Left ventricle myocardium inferior (tissue), 1 donor: ENCODE measurements at regions not wholly inside any gene's neighbourhood (a gene's known extent, or its start where the extent isn't known, plus 50 kb on each side); places are given as distances from the start of the nearest gene placed in this dataset.

Source experiments
- DNase-seq: peaks from one replicate; pipeline ENCODE4 v3.0.0-alpha.2; 2020
- H3K27ac ChIP-seq: fragments of 200-600 bp; replicated peaks from 2 replicates; pipeline ENCODE4 v1.8.0; 2021
- H3K27me3 ChIP-seq: fragments of 200-600 bp; 2 replicates; pipeline ENCODE4 v1.8.0; 2021; ENCODE audit warnings: low read depth
- H3K36me3 ChIP-seq: fragments of 200-600 bp; 2 replicates; pipeline ENCODE4 v1.8.0; 2021
- H3K4me1 ChIP-seq: fragments of 200-600 bp; 2 replicates; pipeline ENCODE4 v1.8.0; 2021
- H3K4me3 ChIP-seq: fragments of 200-600 bp; 2 replicates; pipeline ENCODE4 v1.8.0; 2021; ENCODE audit warnings: mild to moderate bottlenecking, moderate library complexity
- H3K9me3 ChIP-seq: fragments of 200-600 bp; replicated peaks from 2 replicates; pipeline ENCODE4 v1.8.0; 2021
- CTCF ChIP-seq: fragments of 200-600 bp; IDR thresholded peaks from 2 replicates; pipeline ENCODE4 v1.8.0; 2021; ENCODE audit warnings: antibody characterized with exemption, mild to moderate bottlenecking, borderline replicate concordance
- intact Hi-C: fragments of 100-400 bp; cut with micrococcal nuclease; formaldehyde crosslinking; loops from one replicate; pipeline ENCODE4 v1.11.0; 2022
- donor health status: DM: no; HTN: yes; CAD: no; lungs with severe emphysema.

- peaks cover 66% of the 10 kb centered on the region for H3K9me3 ChIP-seq
- no peak for TF ChIP-seq CTCF
- no peak for DNase-seq
- no peak overlapping the region for H3K27ac ChIP-seq
- H3K4me3 ChIP-seq: no peak overlapping the region
- no peaks in the 10 kb centered on the region for H3K4me1 ChIP-seq
- intact Hi-C loops: no loop called here
- H3K36me3 ChIP-seq: no peaks in the 10 kb centered on the region
- no peaks in the 10 kb centered on the region for H3K27me3 ChIP-seq
Measured at GRCh38 chr14:37946819-37947218, 260.9 kb upstream of the SSTR1 start.

- H3K27me3 ChIP-seq: no peaks in the 10 kb centered on the region
- no peak for DNase-seq
- H3K4me1 ChIP-seq: no peaks in the 10 kb centered on the region
- no peak overlapping the region for H3K27ac ChIP-seq
- intact Hi-C loops: no loop called here
- no peak overlapping the region for H3K4me3 ChIP-seq
- peaks cover 65% of the 10 kb centered on the region for H3K9me3 ChIP-seq
- TF ChIP-seq CTCF: no peak
- no peaks in the 10 kb centered on the region for H3K36me3 ChIP-seq
Measured at GRCh38 chr14:37948266-37948665, 259.4 kb upstream of the SSTR1 start.

- intact Hi-C loops: no loop called here
- H3K9me3 ChIP-seq: peaks cover 19% of the 10 kb centered on the region
- no peak overlapping the region for H3K4me3 ChIP-seq
- H3K36me3 ChIP-seq: no peaks in the 10 kb centered on the region
- H3K4me1 ChIP-seq: no peaks in the 10 kb centered on the region
- TF ChIP-seq CTCF: no peak
- H3K27me3 ChIP-seq: no peaks in the 10 kb centered on the region
- no peak overlapping the region for H3K27ac ChIP-seq
- no peak for DNase-seq
Measured at GRCh38 chr14:37968664-37969240, 239.0 kb upstream of the SSTR1 start.

GRCh38 chr14:37969511-37969979 lies 238.2 kb upstream of the SSTR1 start:
- TF ChIP-seq CTCF: no peak
- intact Hi-C loops: no loop called here

GRCh38 chr14:37970696-37971095 lies 237.0 kb upstream of the SSTR1 start:
- Histone ChIP-seq H3K27ac (no peak overlapping the region), H3K36me3 (no peaks in the 10 kb centered on the region), H3K27me3 (no peaks in the 10 kb centered on the region), H3K4me1 (no peaks in the 10 kb centered on the region), H3K4me3 (no peak overlapping the region), H3K9me3 (no peaks in the 10 kb centered on the region)
- no peak for TF ChIP-seq CTCF
- intact Hi-C loops: no loop called here
- no peak for DNase-seq

More at GRCh38 chr14:37969511-37969979, 238.2 kb upstream of the SSTR1 start:
- Histone ChIP-seq H3K4me3 (no peak overlapping the region), H3K27ac (no peak overlapping the region), H3K4me1 (no peaks in the 10 kb centered on the region), H3K27me3 (no peaks in the 10 kb centered on the region), H3K36me3 (no peaks in the 10 kb centered on the region), H3K9me3 (peaks cover 11% of the 10 kb centered on the region)
- DNase-seq: no peak
